ENCODE measurements at regions not wholly inside any gene's neighbourhood (a gene's known extent, or its start where the extent isn't known, plus 50 kb on each side); places are given as distances from the start of the nearest gene placed in this dataset.

DNA sequence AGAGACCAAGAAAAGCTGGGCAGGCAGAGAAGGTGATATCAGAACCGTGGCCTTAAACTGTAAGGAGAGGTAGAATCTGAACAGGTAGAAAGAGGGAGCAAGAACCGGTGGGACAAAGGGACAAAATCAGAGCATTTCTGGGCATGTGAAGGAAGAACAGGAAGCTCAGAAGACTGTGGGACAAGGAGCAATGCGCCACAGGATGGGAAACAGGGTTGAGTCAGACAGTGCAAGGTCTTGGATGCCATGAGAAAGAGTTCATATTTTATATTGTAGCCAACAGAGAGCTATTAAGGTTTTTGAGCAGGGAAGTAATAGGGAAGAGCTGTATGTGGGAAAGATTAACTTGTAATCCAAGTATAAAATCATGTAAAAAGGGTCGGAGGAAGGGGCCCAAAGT is 106.4 kb upstream of the UGP2 start:
- TF ChIP-seq CTCF (IDR thresholded peaks at IDR 0.05) (no peak), POLR2A (IDR thresholded peaks at IDR 0.05) (no peak)
- H3K27ac ChIP-seq, result peak overlapping the region in 2 of 12 donors; percentile 13 to 50
- H3K4me3 ChIP-seq, result no peak overlapping the region
- 87 to 93% (median 89%) methylated on average over 4 of the region's 4 CpGs for WGBS, 4 donors
- DNase-seq (no peak), ATAC-seq (peak in 1 of 4 donors; percentile 51)
- no peaks in the 10 kb centered on the region for H3K27me3 ChIP-seq
- intact Hi-C loops (cut with DNase I), result no loop called here
- H3K9me3 ChIP-seq, result peaks cover 0 to 7% (median 0%) of the 10 kb centered on the region in 12 donors
- H3K36me3 ChIP-seq, result no peaks in the 10 kb centered on the region
- peaks cover 0 to 27% (median 11%) of the 10 kb centered on the region in 12 donors for H3K4me1 ChIP-seq

GRCh38 chr2:63735931-63736330 is 105.8 kb upstream of the UGP2 start:
- intact Hi-C loops (cut with DNase I), result no loop called here
- H3K4me3 ChIP-seq, result no peak overlapping the region
- H3K36me3 ChIP-seq, result no peaks in the 10 kb centered on the region
- ATAC-seq, result no peak
- WGBS, 4 donors, result 41 to 82% (median 72%) methylated on average over 1 of the region's 1 CpG
- H3K27ac ChIP-seq, result peak overlapping the region in 3 of 12 donors; percentile 34 to 50 (median 36)
- no peak for DNase-seq
- H3K4me1 ChIP-seq, result peaks cover 0 to 27% (median 11%) of the 10 kb centered on the region in 12 donors
- H3K9me3 ChIP-seq, result peaks cover 0 to 7% (median 0%) of the 10 kb centered on the region in 12 donors
- H3K27me3 ChIP-seq, result no peaks in the 10 kb centered on the region
- TF ChIP-seq POLR2A (IDR thresholded peaks at IDR 0.05) (no peak), CTCF (IDR thresholded peaks at IDR 0.05) (no peak)

- Histone ChIP-seq H3K36me3 (no peaks in the 10 kb centered on the region), H3K4me1 (peaks cover 0 to 27% (median 11%) of the 10 kb centered on the region in 12 donors), H3K4me3 (no peak overlapping the region), H3K27me3 (no peaks in the 10 kb centered on the region), H3K9me3 (peaks cover 0 to 7% (median 0%) of the 10 kb centered on the region in 12 donors), H3K27ac (peak overlapping the region in 3 of 12 donors; percentile 34 to 53 (median 50))
- no peak for DNase-seq
- TF ChIP-seq POLR2A (IDR thresholded peaks at IDR 0.05) (no peak), CTCF (IDR thresholded peaks at IDR 0.05) (no peak)
- peak in 1 of 4 donors; percentile 47 for ATAC-seq
- intact Hi-C loops (cut with DNase I), result no loop called here
Observed at GRCh38 chr2:63736354-63736753, 105.3 kb upstream of the UGP2 start.

DNA sequence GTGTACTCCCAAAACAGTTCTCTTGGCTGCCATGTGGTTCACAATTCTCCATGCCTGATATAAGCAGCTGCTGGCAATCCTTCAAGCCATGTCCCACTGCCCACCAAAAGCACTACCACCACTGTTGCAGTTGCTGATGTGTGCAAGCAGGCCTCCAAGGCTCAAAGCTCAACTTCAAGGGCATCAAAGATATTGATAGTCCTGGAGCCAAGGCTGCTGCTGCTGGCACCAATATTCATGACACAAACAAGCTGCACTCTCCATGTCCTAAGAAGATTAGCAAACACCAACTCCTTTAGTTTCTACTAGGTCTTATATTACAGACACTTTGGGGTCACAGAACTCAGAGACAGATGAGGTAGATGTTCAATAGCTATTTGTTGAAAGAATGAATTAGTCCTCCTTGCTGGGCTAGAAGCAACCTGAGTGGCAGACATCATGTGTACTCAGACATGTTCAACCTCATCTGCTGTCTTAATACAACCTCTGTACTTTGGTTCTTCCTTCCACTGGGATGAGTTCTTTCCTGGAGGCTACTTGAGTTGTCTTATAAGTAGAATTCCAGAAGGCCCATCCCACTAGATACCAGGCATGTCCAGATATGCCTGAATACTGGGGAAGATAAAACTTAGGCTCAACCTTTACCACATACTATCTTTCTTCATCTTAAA is 104.5 kb upstream of the UGP2 start:
- Histone ChIP-seq H3K36me3 (no peaks in the 10 kb centered on the region), H3K4me1 (peaks cover 0 to 27% (median 12%) of the 10 kb centered on the region in 12 donors), H3K4me3 (no peak overlapping the region), H3K9me3 (peaks cover 0 to 7% (median 0%) of the 10 kb centered on the region in 12 donors), H3K27ac (peak overlapping the region in 5 of 12 donors; percentile 0 to 53 (median 36)), H3K27me3 (no peaks in the 10 kb centered on the region)
- TF ChIP-seq CTCF (IDR thresholded peaks at IDR 0.05) (no peak), POLR2A (IDR thresholded peaks at IDR 0.05) (no peak)
- ATAC-seq (peak in 2 of 4 donors; percentile 42 to 54), DNase-seq (no peak)
- intact Hi-C loops (cut with DNase I), result no loop called here
